HCT116 (cell line): ENCODE measurements at regions not wholly inside any gene's neighbourhood (a gene's known extent, or its start where the extent isn't known, plus 50 kb on each side); places are given as distances from the start of the nearest gene placed in this dataset.

ENCODE experiments used
- ATAC-seq: fragments of 200-7000 bp; cut with Tn5 transposase; 2 replicates; pipeline ENCODE4 v1.9.1; 2020; ENCODE audit warnings: mild to moderate bottlenecking, moderate library complexity
- BruUV-seq: library from RNA; stranded (reverse); fragments of 400-500 nt; replicated peaks from 2 replicates; lab custom pipeline; 2021; lab: Mats Ljungman, UMichigan
- CTCF ChIA-PET: fragments of 300-600 bp; sonication (Branson Sonifier 250); formaldehyde crosslinking; loops from one replicate; lab custom pipeline; 2021; ENCODE audit warnings: antibody characterized with exemption; lab: Charles Lee
- POLR2A ChIA-PET: fragments of 300-600, 350-600 bp; sonication (Branson Sonifier 250); formaldehyde crosslinking; loops from one replicate; lab custom pipeline; 2021; ENCODE audit warnings: antibody characterized with exemption; lab: Charles Lee
- RAD21 ChIA-PET, 2 experiments: fragments of 300-600 bp; sonication (Branson Sonifier 250); formaldehyde crosslinking; loops; one replicate each; lab custom pipeline; 2023; ENCODE audit warnings: low total read pairs in 2 of 2; ENCODE audit not compliant: uncharacterized antibody in 2 of 2, unreplicated experiment in 2 of 2, low non-redundant PET in 1 of 2; lab: Charles Lee
- DNase-seq: peaks from one replicate; pipeline ENCODE4 v3.0.0-alpha.2; 2010; ENCODE audit warnings: low read depth, low spot score
- H2AFZ ChIP-seq: fragments of 200-600 bp; shearing (Covaris generic), sonication (generic); 2 replicates; pipeline ENCODE4 v1.6.1; 2017; ENCODE audit warnings: low read depth, mixed run types, mixed read lengths, antibody characterized with exemption, low read length; ENCODE audit not compliant: poor library complexity, severe bottlenecking
- H3K27ac ChIP-seq: 2 replicates; pipeline ENCODE4 v1.5.1; 2012; ENCODE audit warnings: low read depth, low read length
- H3K27me3 ChIP-seq: fragments of 200-600 bp; sonication (generic); 2 replicates; pipeline ENCODE4 v1.6.1; 2016; ENCODE audit warnings: mixed run types, low read length, mixed read lengths; ENCODE audit not compliant: insufficient read depth
- H3K36me3 ChIP-seq, 2 experiments: fragments of 200-500 bp in 1 of 2; fragments of 200-600 bp in 1 of 2; sonication (Bioruptor generic) in 1 of 2; sonication (generic) in 1 of 2; 2 replicates each; pipeline versions ENCODE4 v1.5.1 to v1.6.1; 2014 to 2016; ENCODE audit warnings: low read length in 2 of 2, inconsistent platforms in 1 of 2, mixed read lengths in 1 of 2, mixed run types in 1 of 2; ENCODE audit not compliant: insufficient read depth in 2 of 2, control insufficient read depth in 1 of 2
- H3K4me1 ChIP-seq, 2 experiments: fragments of 200-600 bp in 1 of 2; sonication (generic) in 1 of 2; 2 replicates each; pipeline versions ENCODE4 v1.5.1 to v1.6.1; 2012 to 2017; ENCODE audit warnings: low read length in 2 of 2, inconsistent platforms in 1 of 2, mild to moderate bottlenecking in 1 of 2, mixed read lengths in 1 of 2, mixed run types in 1 of 2, moderate library complexity in 1 of 2; ENCODE audit not compliant: insufficient read depth in 2 of 2, control insufficient read depth in 1 of 2
- H3K4me2 ChIP-seq: fragments of 200-600 bp; sonication (generic); 2 replicates; pipeline ENCODE4 v1.6.1; 2017; ENCODE audit warnings: mixed run types, low read length, mixed read lengths
- H3K4me3 ChIP-seq, 2 experiments: fragments of 200-600 bp in 1 of 2; sonication (generic) in 1 of 2; replicated peaks in 1 of 2; 2 replicates each; pipeline ENCODE4 v1.5.1; 2011 to 2016; ENCODE audit warnings: low read length in 2 of 2, control low read depth in 1 of 2, low read depth in 1 of 2, mild to moderate bottlenecking in 1 of 2, mixed read lengths in 1 of 2, mixed run types in 1 of 2
- H3K79me2 ChIP-seq: fragments of 200-600 bp; sonication (generic); 2 replicates; pipeline ENCODE4 v1.6.1; 2017; ENCODE audit warnings: mild to moderate bottlenecking, mixed run types, low read length, moderate library complexity, mixed read lengths; ENCODE audit not compliant: insufficient read depth
- H3K9ac ChIP-seq: fragments of 200-600 bp; sonication (generic); 2 replicates; pipeline ENCODE4 v1.6.1; 2016; ENCODE audit warnings: low read length, mixed read lengths
- H3K9me2 ChIP-seq: fragments of 200-600 bp; sonication (generic), shearing (Covaris generic); 2 replicates; pipeline ENCODE4 v1.6.1; 2017; ENCODE audit warnings: mixed run types, mild to moderate bottlenecking, moderate library complexity; ENCODE audit not compliant: insufficient read depth
- H3K9me3 ChIP-seq, 2 experiments: fragments of 200-500 bp in 1 of 2; fragments of 200-600 bp in 1 of 2; sonication (Bioruptor generic) in 1 of 2; sonication (generic) in 1 of 2; 2 replicates each; pipeline ENCODE4 v1.6.1; 2014 to 2017; ENCODE audit warnings: low read length in 2 of 2, mixed read lengths in 2 of 2, inconsistent platforms in 1 of 2, low read depth in 1 of 2, mild to moderate bottlenecking in 1 of 2, mixed run types in 1 of 2, moderate library complexity in 1 of 2; ENCODE audit not compliant: control insufficient read depth in 1 of 2, insufficient read depth in 1 of 2
- H4K20me1 ChIP-seq: fragments of 200-600 bp; sonication (generic), shearing (Covaris generic); 2 replicates; pipeline ENCODE4 v1.6.1; 2017; ENCODE audit warnings: mixed run types, mild to moderate bottlenecking, moderate library complexity; ENCODE audit not compliant: insufficient read depth
- CBX3 ChIP-seq: IDR thresholded peaks from 2 replicates; pipeline ENCODE4 v1.6.1; 2012; ENCODE audit warnings: low read depth
- CEBPB ChIP-seq: IDR thresholded peaks from 2 replicates; pipeline ENCODE4 v1.6.1; 2012; ENCODE audit warnings: low read depth
- ELF1 ChIP-seq: IDR thresholded peaks from 2 replicates; pipeline ENCODE4 v1.6.1; 2012; ENCODE audit warnings: low read depth, borderline replicate concordance
- EZH2 ChIP-seq: fragments of 200-600 bp; sonication (generic); IDR thresholded peaks from 2 replicates; pipeline ENCODE4 v1.6.1; 2017; ENCODE audit warnings: antibody characterized with exemption, mixed run types
- EZH2phosphoT487 ChIP-seq: fragments of 200-600 bp; IDR thresholded peaks from 2 replicates; pipeline ENCODE4 v1.6.1; 2018; ENCODE audit warnings: antibody characterized with exemption, borderline replicate concordance
- JUND ChIP-seq: IDR thresholded peaks from 2 replicates; pipeline ENCODE4 v1.6.1; 2012
- POLR2A ChIP-seq: IDR thresholded peaks from 2 replicates; pipeline ENCODE4 v1.7.0; 2011; ENCODE audit warnings: borderline replicate concordance; ENCODE audit not compliant: insufficient read depth, insufficient read length; ENCODE audit errors: extremely low read depth
- POLR2AphosphoS5 ChIP-seq: IDR thresholded peaks from 2 replicates; pipeline ENCODE4 v1.6.1; 2011; ENCODE audit warnings: mild to moderate bottlenecking, low read depth, low read length, moderate library complexity
- RAD21 ChIP-seq: IDR thresholded peaks from 2 replicates; pipeline ENCODE4 v1.6.1; 2012; ENCODE audit warnings: low read depth, mild to moderate bottlenecking
- SIN3A ChIP-seq: IDR thresholded peaks from 2 replicates; pipeline ENCODE4 v1.6.1; 2012; ENCODE audit warnings: low read depth
- SP1 ChIP-seq: IDR thresholded peaks from 2 replicates; pipeline ENCODE4 v1.6.1; 2012; ENCODE audit warnings: low read depth
- SRF ChIP-seq: IDR thresholded peaks from 2 replicates; pipeline ENCODE4 v1.6.1; 2012; ENCODE audit warnings: low read depth
- TCF7L2 ChIP-seq: IDR thresholded peaks from 2 replicates; pipeline ENCODE4 v1.7.0; 2011; ENCODE audit warnings: borderline replicate concordance, inconsistent platforms; ENCODE audit not compliant: insufficient read depth, insufficient read length; ENCODE audit errors: extremely low read depth
- YY1 ChIP-seq: IDR thresholded peaks from 2 replicates; pipeline ENCODE4 v1.6.1; 2011; ENCODE audit warnings: low read length, low read depth, moderate library complexity, mild to moderate bottlenecking; ENCODE audit not compliant: insufficient replicate concordance; ENCODE audit errors: extremely low read depth
- ZFX ChIP-seq: fragments of 450-650 bp; IDR thresholded peaks from 2 replicates; pipeline ENCODE4 v1.6.1; 2017
- ZNF274 ChIP-seq: fragments of 200-500 bp; sonication (Bioruptor generic); IDR thresholded peaks from 2 replicates; pipeline ENCODE4 v1.6.1; 2014; ENCODE audit warnings: mild to moderate bottlenecking, low read depth, low read length, inconsistent platforms
- intact Hi-C: fragments of 100-400 bp; cut with micrococcal nuclease; formaldehyde crosslinking; loops from 2 replicates; pipeline ENCODE4 v1.10.0; 2022
- TF ChIP-seq, protein P1 (sequence below): IDR thresholded peaks from 2 replicates; pipeline ENCODE4 v1.6.1; 2011; ENCODE audit warnings: mild to moderate bottlenecking, low read length, moderate library complexity; ENCODE audit not compliant: insufficient replicate concordance; ENCODE audit errors: extremely low read depth
- TF ChIP-seq, protein P2 (sequence below), 3 experiments: fragments of 200-600 bp in 1 of 3; sonication (generic) in 1 of 3; IDR thresholded peaks in 2 of 3; conservative IDR thresholded peaks in 1 of 3; 2 replicates each; pipeline ENCODE4 v1.5.1; 2012 to 2017; ENCODE audit warnings: low read depth in 2 of 3, low read length in 2 of 3, antibody characterized with exemption in 1 of 3, borderline replicate concordance in 1 of 3, control low read depth in 1 of 3, mild to moderate bottlenecking in 1 of 3, mixed read lengths in 1 of 3, mixed run types in 1 of 3, moderate library complexity in 1 of 3; ENCODE audit not compliant: insufficient read depth in 1 of 3
- TF ChIP-seq, protein P3 (sequence below): IDR thresholded peaks from 2 replicates; pipeline ENCODE4 v1.6.1; 2012
- TF ChIP-seq, protein P4 (sequence below): IDR thresholded peaks from 2 replicates; pipeline ENCODE4 v1.6.1; 2012

DNA sequence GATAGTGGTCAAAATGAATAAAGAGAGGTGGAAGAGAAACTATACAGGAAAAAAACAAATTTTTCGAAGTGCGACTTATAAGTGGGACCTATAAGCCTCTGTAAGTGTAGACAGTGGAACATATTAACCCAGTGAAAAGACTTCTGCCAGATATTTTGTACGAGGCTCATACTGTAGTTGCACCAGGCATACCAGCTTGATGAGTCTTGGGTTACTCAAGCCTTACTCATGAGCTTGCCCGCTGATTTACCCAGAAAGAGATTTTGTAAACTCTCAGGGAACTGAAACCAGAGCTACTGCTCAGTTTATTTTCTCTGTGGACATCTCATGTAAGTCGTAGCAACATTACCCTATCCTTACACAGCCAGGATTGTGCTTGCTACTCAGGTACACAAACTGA, 708.0 kb upstream of the SOX9 start:
- peak overlapping the region; percentile 31; the same call in 1 of the 2 replicates for H3K27ac ChIP-seq
- TF ChIP-seq ELF1 (no peak), SRF (peak; percentile 77), CEBPB (peak; percentile 93), POLR2A (no peak), RAD21 (peak; percentile 50), YY1 (no peak), ZNF274 (no peak), POLR2AphosphoS5 (peak; percentile 70), ZFX (no peak), CBX3 (peak; percentile 95), TCF7L2 (no peak), EZH2phosphoT487 (no peak), SIN3A (peak; percentile 45; the same call in 1 of the 2 replicates), SP1 (peak; percentile 94), JUND (peak; percentile 98), EZH2 (no peak)
- TF ChIP-seq, protein P1, sequence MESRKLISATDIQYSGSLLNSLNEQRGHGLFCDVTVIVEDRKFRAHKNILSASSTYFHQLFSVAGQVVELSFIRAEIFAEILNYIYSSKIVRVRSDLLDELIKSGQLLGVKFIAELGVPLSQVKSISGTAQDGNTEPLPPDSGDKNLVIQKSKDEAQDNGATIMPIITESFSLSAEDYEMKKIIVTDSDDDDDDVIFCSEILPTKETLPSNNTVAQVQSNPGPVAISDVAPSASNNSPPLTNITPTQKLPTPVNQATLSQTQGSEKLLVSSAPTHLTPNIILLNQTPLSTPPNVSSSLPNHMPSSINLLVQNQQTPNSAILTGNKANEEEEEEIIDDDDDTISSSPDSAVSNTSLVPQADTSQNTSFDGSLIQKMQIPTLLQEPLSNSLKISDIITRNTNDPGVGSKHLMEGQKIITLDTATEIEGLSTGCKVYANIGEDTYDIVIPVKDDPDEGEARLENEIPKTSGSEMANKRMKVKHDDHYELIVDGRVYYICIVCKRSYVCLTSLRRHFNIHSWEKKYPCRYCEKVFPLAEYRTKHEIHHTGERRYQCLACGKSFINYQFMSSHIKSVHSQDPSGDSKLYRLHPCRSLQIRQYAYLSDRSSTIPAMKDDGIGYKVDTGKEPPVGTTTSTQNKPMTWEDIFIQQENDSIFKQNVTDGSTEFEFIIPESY = peak; percentile 82
- TF ChIP-seq, protein P2, sequence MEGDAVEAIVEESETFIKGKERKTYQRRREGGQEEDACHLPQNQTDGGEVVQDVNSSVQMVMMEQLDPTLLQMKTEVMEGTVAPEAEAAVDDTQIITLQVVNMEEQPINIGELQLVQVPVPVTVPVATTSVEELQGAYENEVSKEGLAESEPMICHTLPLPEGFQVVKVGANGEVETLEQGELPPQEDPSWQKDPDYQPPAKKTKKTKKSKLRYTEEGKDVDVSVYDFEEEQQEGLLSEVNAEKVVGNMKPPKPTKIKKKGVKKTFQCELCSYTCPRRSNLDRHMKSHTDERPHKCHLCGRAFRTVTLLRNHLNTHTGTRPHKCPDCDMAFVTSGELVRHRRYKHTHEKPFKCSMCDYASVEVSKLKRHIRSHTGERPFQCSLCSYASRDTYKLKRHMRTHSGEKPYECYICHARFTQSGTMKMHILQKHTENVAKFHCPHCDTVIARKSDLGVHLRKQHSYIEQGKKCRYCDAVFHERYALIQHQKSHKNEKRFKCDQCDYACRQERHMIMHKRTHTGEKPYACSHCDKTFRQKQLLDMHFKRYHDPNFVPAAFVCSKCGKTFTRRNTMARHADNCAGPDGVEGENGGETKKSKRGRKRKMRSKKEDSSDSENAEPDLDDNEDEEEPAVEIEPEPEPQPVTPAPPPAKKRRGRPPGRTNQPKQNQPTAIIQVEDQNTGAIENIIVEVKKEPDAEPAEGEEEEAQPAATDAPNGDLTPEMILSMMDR (IDR thresholded peaks at IDR 0.05 in 2 of 3, conservative IDR thresholded peaks at IDR 0.05 in 1 of 3; ENCODE audit: borderline replicate concordance in 1 of 3, insufficient read depth in 1 of 3, low read depth in 2 of 3, low read length in 2 of 3) = no peak
- TF ChIP-seq, protein P3, sequence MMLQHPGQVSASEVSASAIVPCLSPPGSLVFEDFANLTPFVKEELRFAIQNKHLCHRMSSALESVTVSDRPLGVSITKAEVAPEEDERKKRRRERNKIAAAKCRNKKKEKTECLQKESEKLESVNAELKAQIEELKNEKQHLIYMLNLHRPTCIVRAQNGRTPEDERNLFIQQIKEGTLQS = no peak
- TF ChIP-seq, protein P4, sequence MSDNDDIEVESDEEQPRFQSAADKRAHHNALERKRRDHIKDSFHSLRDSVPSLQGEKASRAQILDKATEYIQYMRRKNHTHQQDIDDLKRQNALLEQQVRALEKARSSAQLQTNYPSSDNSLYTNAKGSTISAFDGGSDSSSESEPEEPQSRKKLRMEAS = peak; percentile 65; the same call in 1 of the 2 replicates

More for the DNA sequence above, 708.0 kb upstream of the SOX9 start:
- H3K9me2 ChIP-seq = no peaks in the 10 kb centered on the region
- H3K9me3 ChIP-seq = no peaks in the 10 kb centered on the region
- ChIA-PET CTCF (no interaction called here), RAD21 (interaction anchor here in 1 of 2 experiments (1.4 kb wide), 1 partner anchor 28 kb away, joined by 4 read pairs; no protein-coding TSS in a partner anchor), POLR2A (interaction anchor here (0.9 to 2.3 kb wide), 6 partner anchors 10 to 60 kb away, joined by 3 to 10 read pairs (median 5); no protein-coding TSS in a partner anchor)
- H3K27me3 ChIP-seq = no peaks in the 10 kb centered on the region
- peak overlapping the region in 1 of 2 experiments; percentile 17; a peak in 2 of 4 replicates for H3K4me3 ChIP-seq
- peaks cover 9 to 36% of the 10 kb centered on the region in 2 experiments; a peak in 3 of 4 replicates for H3K4me1 ChIP-seq
- H4K20me1 ChIP-seq = no peaks in the 10 kb centered on the region
- peak overlapping the region; percentile 57 for H3K4me2 ChIP-seq
- peak; percentile 93 for ATAC-seq
- peak overlapping the region; percentile 36 for H3K9ac ChIP-seq
- peak overlapping the region; percentile 32 for H2AFZ ChIP-seq
- H3K79me2 ChIP-seq = no peaks in the 10 kb centered on the region
- no TSS peak for BruUV-seq
- DNase-seq = peak; percentile 93
- no peaks in the 10 kb centered on the region for H3K36me3 ChIP-seq
- intact Hi-C loops = loop anchor here (1.0 to 10.0 kb wide), 2 partner anchors 11 to 338 kb away; no protein-coding TSS in a partner anchor
